ENCODE measurements at regions not wholly inside any gene's neighbourhood (a gene's known extent, or its start where the extent isn't known, plus 50 kb on each side); places are given as distances from the start of the nearest gene placed in this dataset.

DNA sequence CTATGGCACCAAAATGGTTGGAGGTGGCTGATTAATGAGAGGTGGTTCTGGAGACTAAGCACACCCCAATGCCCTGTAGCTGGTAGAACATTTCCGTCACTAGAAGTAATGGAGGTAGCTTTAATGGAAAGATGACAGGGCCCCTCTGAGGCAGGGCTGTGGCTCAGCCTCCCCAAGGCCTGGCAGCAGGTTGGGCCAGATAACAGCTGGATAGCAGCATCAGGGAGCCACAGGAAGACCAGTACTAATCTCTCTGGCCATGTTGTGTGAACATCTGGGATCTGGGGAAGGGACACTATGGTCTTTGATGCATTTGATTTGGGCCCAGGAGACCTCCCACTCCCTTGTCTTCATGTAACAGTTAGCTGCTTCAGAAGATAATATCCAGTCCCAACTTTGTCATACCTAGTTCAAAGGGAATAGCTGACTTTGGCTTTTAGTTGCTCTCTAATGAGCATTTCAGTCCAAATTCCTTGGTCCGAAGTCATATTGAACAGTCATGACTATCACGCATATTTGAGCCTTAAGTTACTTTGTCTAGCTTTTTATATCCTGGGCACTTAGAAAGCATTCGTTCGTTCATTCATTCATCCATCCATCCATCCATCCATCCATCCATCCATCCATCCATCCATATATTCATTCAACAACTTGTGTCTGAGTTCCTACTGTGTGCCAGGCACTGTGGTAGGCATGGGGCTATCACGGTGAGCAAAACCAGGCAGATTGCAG lies 53.0 kb upstream of the LMO2 start (continued):
- TF ChIP-seq, protein P1, sequence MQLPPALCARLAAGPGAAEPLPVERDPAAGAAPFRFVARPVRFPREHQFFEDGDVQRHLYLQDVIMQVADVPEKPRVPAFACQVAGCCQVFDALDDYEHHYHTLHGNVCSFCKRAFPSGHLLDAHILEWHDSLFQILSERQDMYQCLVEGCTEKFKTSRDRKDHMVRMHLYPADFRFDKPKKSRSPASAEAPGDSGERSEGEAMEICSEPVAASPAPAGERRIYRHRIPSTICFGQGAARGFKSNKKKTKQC (CRISPR knock-in tag; IDR thresholded peaks at IDR 0.05), result no peak
- TF ChIP-seq, protein P2, sequence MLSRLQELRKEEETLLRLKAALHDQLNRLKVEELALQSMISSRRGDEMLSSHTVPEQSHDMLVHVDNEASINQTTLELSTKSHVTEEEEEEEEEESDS (CRISPR knock-in tag; IDR thresholded peaks at IDR 0.05), result no peak
- TF ChIP-seq ESRRA (IDR thresholded peaks at IDR 0.05; ENCODE audit: borderline replicate concordance, low read depth) (peak; percentile 55; the same call in 1 of the 2 replicates), PHTF2 (CRISPR knock-in tag; IDR thresholded peaks at IDR 0.05) (no peak), AFF4 (CRISPR knock-in tag; IDR thresholded peaks at IDR 0.05) (peak; percentile 91), ZFP36 (IDR thresholded peaks at IDR 0.05; ENCODE audit: low read depth, low read length, partially characterized antibody) (no peak), EHMT2 (IDR thresholded peaks at IDR 0.05) (peak; percentile 71), TEAD4 (IDR thresholded peaks at IDR 0.05; ENCODE audit: low read length) (peak; percentile 100), TEAD4 (CRISPR knock-in tag; IDR thresholded peaks at IDR 0.05; ENCODE audit: borderline replicate concordance) (no peak), EGR1 (conservative IDR thresholded peaks at IDR 0.05) (peak; percentile 90)

Measured in K562 (cell line).